A673 (cell line): ENCODE measurements at regions not wholly inside any gene's neighbourhood (a gene's known extent, or its start where the extent isn't known, plus 50 kb on each side); places are given as distances from the start of the nearest gene placed in this dataset.
"Not testable (repeated sequence)": the region's sequence is repeated elsewhere in the genome, so short reads cannot be mapped to it uniquely, and the experiment has no call there.

ENCODE experiments used
- EZH2 ChIP-seq: fragments of 200-600 bp; sonication (generic); IDR thresholded peaks from 2 replicates; pipeline ENCODE4 v1.6.1; 2017; ENCODE audit warnings: borderline replicate concordance, low read depth, mild to moderate bottlenecking, mixed read lengths, antibody characterized with exemption, low read length; ENCODE audit not compliant: poor library complexity, severe bottlenecking
- TF ChIP-seq, protein P1 (sequence below): fragments of 300-800, 200-600 bp; sonication (generic); conservative IDR thresholded peaks from 2 replicates; pipeline ENCODE4 v1.5.1; 2017; ENCODE audit warnings: low read depth, mild to moderate bottlenecking, antibody characterized with exemption, low read length, moderate library complexity, mixed read lengths

DNA sequence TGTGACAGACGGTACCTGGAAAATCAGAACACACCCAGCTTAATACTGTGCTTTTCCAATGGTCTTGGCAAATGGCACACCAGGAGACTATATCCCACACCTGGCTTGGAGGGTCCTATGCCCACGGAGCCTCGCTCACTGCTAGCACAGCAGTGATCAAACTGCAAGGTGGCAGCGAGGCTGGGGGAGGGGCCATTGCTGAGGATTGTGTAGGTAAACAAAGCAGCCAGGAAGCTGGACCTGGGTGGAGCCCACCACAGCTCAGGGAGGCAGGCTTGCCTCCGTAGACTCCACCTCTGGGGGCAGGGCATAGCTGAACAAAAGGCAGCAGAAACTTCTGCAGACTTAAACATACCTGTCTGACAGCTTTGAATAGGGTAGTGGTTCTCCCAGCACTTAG is 498.0 kb downstream of the C12orf50 start:
- TF ChIP-seq, protein P1, sequence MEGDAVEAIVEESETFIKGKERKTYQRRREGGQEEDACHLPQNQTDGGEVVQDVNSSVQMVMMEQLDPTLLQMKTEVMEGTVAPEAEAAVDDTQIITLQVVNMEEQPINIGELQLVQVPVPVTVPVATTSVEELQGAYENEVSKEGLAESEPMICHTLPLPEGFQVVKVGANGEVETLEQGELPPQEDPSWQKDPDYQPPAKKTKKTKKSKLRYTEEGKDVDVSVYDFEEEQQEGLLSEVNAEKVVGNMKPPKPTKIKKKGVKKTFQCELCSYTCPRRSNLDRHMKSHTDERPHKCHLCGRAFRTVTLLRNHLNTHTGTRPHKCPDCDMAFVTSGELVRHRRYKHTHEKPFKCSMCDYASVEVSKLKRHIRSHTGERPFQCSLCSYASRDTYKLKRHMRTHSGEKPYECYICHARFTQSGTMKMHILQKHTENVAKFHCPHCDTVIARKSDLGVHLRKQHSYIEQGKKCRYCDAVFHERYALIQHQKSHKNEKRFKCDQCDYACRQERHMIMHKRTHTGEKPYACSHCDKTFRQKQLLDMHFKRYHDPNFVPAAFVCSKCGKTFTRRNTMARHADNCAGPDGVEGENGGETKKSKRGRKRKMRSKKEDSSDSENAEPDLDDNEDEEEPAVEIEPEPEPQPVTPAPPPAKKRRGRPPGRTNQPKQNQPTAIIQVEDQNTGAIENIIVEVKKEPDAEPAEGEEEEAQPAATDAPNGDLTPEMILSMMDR = not testable (repeated sequence)
- not testable (repeated sequence) for TF ChIP-seq EZH2
